ENCODE measurements at regions not wholly inside any gene's neighbourhood (a gene's known extent, or its start where the extent isn't known, plus 50 kb on each side); places are given as distances from the start of the nearest gene placed in this dataset.
"Not testable (repeated sequence)": the region's sequence is repeated elsewhere in the genome, so short reads cannot be mapped to it uniquely, and the experiment has no call there.

GRCh38 chr2:210861038-210861665 lies 304.8 kb downstream of the CPS1 start:
- no peak for DNase-seq

GRCh38 chr2:210862283-210863065 lies 306.1 kb downstream of the CPS1 start:
- DNase-seq: no peak

- no peak for DNase-seq
These were observed 306.9 kb downstream of the CPS1 start for GRCh38 chr2:210863283-210863682.

GRCh38 chr2:210871566-210871965 lies 315.2 kb downstream of the CPS1 start:
- DNase-seq: not testable (repeated sequence)

- DNase-seq: no peak
These were observed 317.2 kb downstream of the CPS1 start for GRCh38 chr2:210873631-210874030.

- no peak for DNase-seq
These were observed 327.8 kb downstream of the CPS1 start for GRCh38 chr2:210884227-210884626.

GRCh38 chr2:210888035-210888434 lies 331.6 kb downstream of the CPS1 start:
- DNase-seq: no peak

GRCh38 chr2:210895132-210895531 lies 338.7 kb downstream of the CPS1 start:
- DNase-seq: no peak

GRCh38 chr2:210899131-210899530 lies 342.7 kb downstream of the CPS1 start:
- DNase-seq: no peak

GRCh38 chr2:210901326-210901725 lies 344.9 kb downstream of the CPS1 start:
- no peak for DNase-seq

- DNase-seq: no peak
These were observed 356.4 kb downstream of the CPS1 start for GRCh38 chr2:210912779-210913178.

GRCh38 chr2:210913461-210913860 lies 357.1 kb downstream of the CPS1 start:
- DNase-seq: no peak

GRCh38 chr2:210915912-210916311 lies 359.5 kb downstream of the CPS1 start:
- DNase-seq: no peak

- no peak for DNase-seq
These were observed 361.1 kb downstream of the CPS1 start for GRCh38 chr2:210917465-210917864.

- no peak for DNase-seq
These were observed 362.7 kb downstream of the CPS1 start for GRCh38 chr2:210919128-210919527.

- DNase-seq: no peak
These were observed 366.0 kb downstream of the CPS1 start for GRCh38 chr2:210922419-210922818.

GRCh38 chr2:210928714-210929113 lies 372.3 kb downstream of the CPS1 start:
- no peak for DNase-seq

GRCh38 chr2:210938228-210938627 lies 381.8 kb downstream of the CPS1 start:
- DNase-seq: no peak

- no peak for DNase-seq
These were observed 390.0 kb downstream of the CPS1 start for GRCh38 chr2:210946395-210946794.

- DNase-seq: not testable (repeated sequence)
These were observed 394.1 kb downstream of the CPS1 start for GRCh38 chr2:210950434-210951060.

- no peak for DNase-seq
These were observed 398.0 kb downstream of the CPS1 start for GRCh38 chr2:210954386-210954907.

- DNase-seq: no peak
These were observed 399.2 kb downstream of the CPS1 start for GRCh38 chr2:210955591-210955990.

- DNase-seq: no peak
These were observed 399.7 kb downstream of the CPS1 start for GRCh38 chr2:210956101-210956500.

- DNase-seq: no peak
These were observed 404.9 kb downstream of the CPS1 start for GRCh38 chr2:210961249-210961648.

All from DMS79 treated with DMSO at 0.1 percent for 48 hours (cell line).